Suprapubic skin (tissue), 4 donors: ENCODE measurements at regions not wholly inside any gene's neighbourhood (a gene's known extent, or its start where the extent isn't known, plus 50 kb on each side); places are given as distances from the start of the nearest gene placed in this dataset.

Experiments
- DNase-seq, 2 donors: peaks; one replicate each; pipeline ENCODE4 v3.0.0-alpha.2; 2019; ENCODE audit warnings: low spot score in 2 of 2
- H3K27ac ChIP-seq: fragments of 200-600 bp; sonication (generic); one replicate; pipeline ENCODE4 v1.5.1; 2019
- H3K27me3 ChIP-seq: fragments of 200-600 bp; sonication (generic); one replicate; pipeline ENCODE4 v1.5.1; 2019
- H3K36me3 ChIP-seq: fragments of 200-600 bp; sonication (generic); one replicate; pipeline ENCODE4 v1.5.1; 2019
- H3K4me1 ChIP-seq: fragments of 200-600 bp; sonication (generic); one replicate; pipeline ENCODE4 v1.5.1; 2019
- H3K4me3 ChIP-seq: fragments of 200-600 bp; sonication (generic); one replicate; pipeline ENCODE4 v1.5.1; 2019; ENCODE audit warnings: mild to moderate bottlenecking
- H3K9me3 ChIP-seq: fragments of 200-600 bp; sonication (generic); one replicate; pipeline ENCODE4 v1.5.1; 2019
- EP300 ChIP-seq: sonication (generic); formaldehyde crosslinking; IDR thresholded peaks from one replicate; pipeline ENCODE4 v1.6.1; 2017; ENCODE audit warnings: antibody characterized with exemption
- POLR2A ChIP-seq, 2 donors: fragments of 450-650 bp; IDR thresholded peaks; one replicate each; pipeline ENCODE4 v1.6.1; 2017; ENCODE audit warnings: antibody characterized with exemption in 2 of 2, mild to moderate bottlenecking in 2 of 2, moderate library complexity in 2 of 2
- POLR2AphosphoS5 ChIP-seq, 3 donors: sonication (generic); formaldehyde crosslinking; IDR thresholded peaks; one replicate each; pipeline ENCODE4 v1.6.1; 2017; ENCODE audit warnings: antibody characterized with exemption in 3 of 3
- WGBS: methylation state at CpG from one replicate; pipeline ENCODE4 v1.1.5; 2018; 5-methylcytosine and 5-hydroxymethylcytosine counted together
- TF ChIP-seq, protein P1 (sequence below), 2 donors: fragments of 200-600 bp in 1 of 2; fragments of 450-650 bp in 1 of 2; sonication (generic) in 1 of 2; IDR thresholded peaks; one replicate each; pipeline ENCODE4 v1.5.1; 2016 to 2019; ENCODE audit warnings: antibody characterized with exemption in 2 of 2, mild to moderate bottlenecking in 1 of 2, moderate library complexity in 1 of 2

DNA sequence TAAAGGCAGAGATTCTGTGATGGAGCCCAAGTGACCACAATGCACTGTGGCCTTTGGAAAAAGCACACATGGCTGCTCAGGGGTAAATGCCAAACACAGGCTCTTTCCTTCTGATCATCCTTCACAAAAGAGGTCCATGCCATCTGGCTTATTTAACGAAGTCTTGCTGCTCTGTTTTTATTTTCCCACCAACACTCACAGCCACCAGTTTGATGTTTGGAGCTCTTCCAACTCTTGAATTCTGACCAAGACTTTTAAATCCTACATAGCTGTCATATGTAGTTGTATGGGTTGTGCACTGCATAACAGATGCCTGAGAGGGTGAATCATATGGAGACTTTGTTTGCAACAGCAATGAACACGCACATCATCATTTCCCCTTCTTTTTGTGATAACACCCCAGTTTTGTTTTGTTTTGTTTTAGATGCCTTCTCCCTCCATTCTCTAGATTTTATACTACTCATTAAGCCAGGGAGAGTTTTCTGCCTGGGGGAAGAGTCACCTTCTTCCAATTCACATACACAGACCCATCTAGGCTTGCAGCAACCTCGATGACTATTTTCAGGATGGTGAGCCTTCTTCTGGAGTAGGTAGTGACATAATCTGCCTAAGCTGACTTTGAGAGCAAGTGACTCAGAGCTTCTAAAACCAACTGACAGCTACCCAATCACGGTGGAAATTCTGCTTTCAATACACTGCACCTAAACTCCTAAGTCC lies 145.2 kb upstream of the WSCD2 start:
- H3K4me3 ChIP-seq = no peak overlapping the region
- WGBS = 44% methylated on average over 4 of the region's 4 CpGs
- no peak overlapping the region for H3K27ac ChIP-seq
- no peaks in the 10 kb centered on the region for H3K36me3 ChIP-seq
- no peaks in the 10 kb centered on the region for H3K4me1 ChIP-seq
- no peak for DNase-seq
- TF ChIP-seq POLR2AphosphoS5 (IDR thresholded peaks at IDR 0.05) = no peak
- TF ChIP-seq, protein P1, sequence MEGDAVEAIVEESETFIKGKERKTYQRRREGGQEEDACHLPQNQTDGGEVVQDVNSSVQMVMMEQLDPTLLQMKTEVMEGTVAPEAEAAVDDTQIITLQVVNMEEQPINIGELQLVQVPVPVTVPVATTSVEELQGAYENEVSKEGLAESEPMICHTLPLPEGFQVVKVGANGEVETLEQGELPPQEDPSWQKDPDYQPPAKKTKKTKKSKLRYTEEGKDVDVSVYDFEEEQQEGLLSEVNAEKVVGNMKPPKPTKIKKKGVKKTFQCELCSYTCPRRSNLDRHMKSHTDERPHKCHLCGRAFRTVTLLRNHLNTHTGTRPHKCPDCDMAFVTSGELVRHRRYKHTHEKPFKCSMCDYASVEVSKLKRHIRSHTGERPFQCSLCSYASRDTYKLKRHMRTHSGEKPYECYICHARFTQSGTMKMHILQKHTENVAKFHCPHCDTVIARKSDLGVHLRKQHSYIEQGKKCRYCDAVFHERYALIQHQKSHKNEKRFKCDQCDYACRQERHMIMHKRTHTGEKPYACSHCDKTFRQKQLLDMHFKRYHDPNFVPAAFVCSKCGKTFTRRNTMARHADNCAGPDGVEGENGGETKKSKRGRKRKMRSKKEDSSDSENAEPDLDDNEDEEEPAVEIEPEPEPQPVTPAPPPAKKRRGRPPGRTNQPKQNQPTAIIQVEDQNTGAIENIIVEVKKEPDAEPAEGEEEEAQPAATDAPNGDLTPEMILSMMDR (IDR thresholded peaks at IDR 0.05) = no peak
- TF ChIP-seq POLR2A (IDR thresholded peaks at IDR 0.05) = no peak
- TF ChIP-seq EP300 = no peak
- H3K9me3 ChIP-seq = no peaks in the 10 kb centered on the region
- peaks cover 24% of the 10 kb centered on the region for H3K27me3 ChIP-seq

DNA sequence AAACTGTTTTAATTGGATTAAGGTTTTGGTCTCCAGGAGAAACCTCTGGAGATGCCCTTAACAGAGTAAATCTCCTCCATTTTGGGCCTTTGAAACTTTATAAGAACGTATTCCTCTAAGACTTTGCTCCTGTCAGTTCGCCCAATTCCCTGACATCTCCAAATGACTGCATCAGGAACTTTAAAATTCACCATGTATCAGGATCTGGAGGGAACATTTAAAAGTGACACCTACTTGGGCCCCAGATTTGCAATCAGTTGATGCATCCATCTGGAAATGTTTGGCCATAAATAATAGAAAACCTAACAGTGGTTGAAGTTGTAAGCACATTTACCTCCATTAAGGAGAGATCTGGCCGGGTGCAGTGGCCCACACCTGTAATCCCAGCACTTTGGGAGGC lies 144.1 kb upstream of the WSCD2 start:
- H3K27ac ChIP-seq = no peak overlapping the region
- 85% methylated on average over 3 of the region's 3 CpGs for WGBS
- TF ChIP-seq POLR2AphosphoS5 (IDR thresholded peaks at IDR 0.05) (no peak), POLR2A (IDR thresholded peaks at IDR 0.05) (no peak), EP300 (no peak)
- TF ChIP-seq, protein P1 (IDR thresholded peaks at IDR 0.05) = no peak
- no peaks in the 10 kb centered on the region for H3K4me1 ChIP-seq
- DNase-seq = no peak
- no peaks in the 10 kb centered on the region for H3K9me3 ChIP-seq
- peaks cover 30% of the 10 kb centered on the region for H3K27me3 ChIP-seq
- no peaks in the 10 kb centered on the region for H3K36me3 ChIP-seq
- H3K4me3 ChIP-seq = no peak overlapping the region

DNA sequence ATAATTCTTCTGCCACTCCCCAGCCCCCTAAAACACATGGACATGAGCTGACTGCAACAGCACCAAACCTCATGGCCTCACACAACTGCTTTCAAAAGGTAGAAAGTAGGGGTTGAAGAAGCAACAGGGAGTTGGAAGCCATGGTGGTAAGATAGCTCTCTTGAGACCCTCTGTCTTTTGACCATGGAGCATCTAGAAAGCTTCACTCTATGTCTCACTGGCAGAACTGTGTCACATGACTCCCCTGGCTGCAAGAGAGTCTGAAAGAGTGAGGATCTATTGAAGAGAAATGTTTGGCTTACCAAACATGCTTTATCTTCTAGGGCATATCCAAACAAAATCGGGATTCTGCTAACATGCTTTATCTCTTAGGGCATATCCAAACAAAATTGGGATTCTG lies 142.9 kb upstream of the WSCD2 start:
- Histone ChIP-seq H3K27ac (no peak overlapping the region), H3K4me1 (no peaks in the 10 kb centered on the region), H3K4me3 (no peak overlapping the region), H3K36me3 (no peaks in the 10 kb centered on the region), H3K27me3 (peaks cover 31% of the 10 kb centered on the region), H3K9me3 (no peaks in the 10 kb centered on the region)
- TF ChIP-seq EP300 = no peak
- no peak for TF ChIP-seq POLR2A (IDR thresholded peaks at IDR 0.05)
- no peak for TF ChIP-seq POLR2AphosphoS5 (IDR thresholded peaks at IDR 0.05)
- TF ChIP-seq, protein P1 (IDR thresholded peaks at IDR 0.05) = no peak
- WGBS = 93% methylated on average over 1 of the region's 1 CpG
- no peak for DNase-seq

DNA sequence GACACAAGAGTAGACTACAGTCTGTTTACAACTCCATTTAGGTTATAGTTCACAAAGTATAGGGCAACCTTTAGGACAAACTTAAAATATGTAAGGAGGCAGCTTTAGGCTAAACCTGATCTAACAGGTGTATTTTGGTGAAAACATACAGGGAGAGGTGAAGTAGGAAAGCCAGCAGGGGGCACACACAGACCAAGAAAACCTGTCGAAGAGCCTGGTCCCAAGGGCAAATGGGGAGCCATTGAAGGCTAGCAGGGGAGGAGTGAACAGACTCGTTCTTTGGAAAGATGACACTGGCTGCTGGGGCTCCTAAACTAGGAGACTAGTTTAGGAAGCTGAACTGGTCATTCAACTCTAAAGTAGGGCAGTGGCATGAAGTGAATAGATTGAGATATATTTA lies 138.8 kb upstream of the WSCD2 start:
- H3K36me3 ChIP-seq = no peaks in the 10 kb centered on the region
- H3K9me3 ChIP-seq = no peaks in the 10 kb centered on the region
- no peaks in the 10 kb centered on the region for H3K4me1 ChIP-seq
- H3K27me3 ChIP-seq = peaks cover 16% of the 10 kb centered on the region
- no peak overlapping the region for H3K4me3 ChIP-seq
- WGBS = 9% methylated on average over 2 of the region's 2 CpGs
- H3K27ac ChIP-seq = no peak overlapping the region
- no peak for DNase-seq
- TF ChIP-seq, protein P1 (IDR thresholded peaks at IDR 0.05) = peak in 1 of 2 donors; percentile 23
- TF ChIP-seq EP300 = no peak

DNA sequence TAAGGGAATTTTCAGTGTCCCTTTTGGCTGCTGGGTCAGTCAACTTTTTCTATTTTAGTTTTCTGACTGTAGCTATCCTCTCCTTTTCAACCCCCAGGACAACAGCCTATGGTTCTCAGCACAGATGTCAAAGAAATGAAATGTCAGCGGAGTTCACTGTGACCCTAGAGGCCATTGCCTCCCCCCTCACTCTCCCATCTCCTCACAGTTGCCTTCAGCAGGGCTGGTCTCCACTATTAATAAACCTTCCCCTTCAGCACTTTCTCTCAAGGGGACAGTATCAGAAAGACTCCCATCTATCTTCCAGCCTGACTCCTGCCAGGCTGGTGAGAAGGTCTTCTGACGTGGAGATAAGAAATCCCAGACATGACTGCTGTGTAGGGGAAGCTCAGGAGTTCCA lies 137.1 kb upstream of the WSCD2 start:
- H3K9me3 ChIP-seq = no peaks in the 10 kb centered on the region
- H3K4me3 ChIP-seq = no peak overlapping the region
- TF ChIP-seq POLR2AphosphoS5 (IDR thresholded peaks at IDR 0.05) (no peak), POLR2A (IDR thresholded peaks at IDR 0.05) (no peak), EP300 (no peak)
- TF ChIP-seq, protein P1 (IDR thresholded peaks at IDR 0.05) = no peak
- no peaks in the 10 kb centered on the region for H3K4me1 ChIP-seq
- peaks cover 16% of the 10 kb centered on the region for H3K27me3 ChIP-seq
- no peak for DNase-seq
- WGBS = 50% methylated on average over 2 of the region's 2 CpGs
- H3K36me3 ChIP-seq = no peaks in the 10 kb centered on the region
- no peak overlapping the region for H3K27ac ChIP-seq
